ENCODE measurements at regions not wholly inside any gene's neighbourhood (a gene's known extent, or its start where the extent isn't known, plus 50 kb on each side); places are given as distances from the start of the nearest gene placed in this dataset.
"Not testable (repeated sequence)": the region's sequence is repeated elsewhere in the genome, so short reads cannot be mapped to it uniquely, and the experiment has no call there.

DNA sequence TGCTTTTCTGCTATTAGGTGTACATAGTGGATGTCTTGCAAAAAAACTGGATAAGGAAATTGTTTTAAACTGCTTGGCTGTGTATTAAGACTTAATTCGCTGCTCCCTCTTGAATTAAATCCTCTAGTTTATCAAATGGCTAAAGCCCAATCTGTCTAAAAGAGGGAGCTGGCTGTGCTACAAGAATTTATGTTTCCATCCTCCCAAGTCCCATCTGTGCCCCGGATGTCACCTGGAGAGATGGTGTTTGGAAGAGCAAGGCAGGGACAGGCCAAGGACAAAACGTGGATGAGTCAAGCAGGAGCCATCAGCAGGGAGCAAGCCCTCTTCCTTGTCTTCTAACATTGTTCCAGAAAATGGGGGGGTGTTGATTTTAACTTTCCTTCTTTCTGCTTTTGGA, 171.3 kb upstream of the LCORL start:
- H3K36me3 ChIP-seq (ENCODE audit: control insufficient read depth, low read depth, low read length): no peaks in the 10 kb centered on the region
- no peak overlapping the region for H3K27ac ChIP-seq (ENCODE audit: low read length)
- H3K4me3 ChIP-seq (ENCODE audit: low read length): no peak overlapping the region
- H3K27me3 ChIP-seq (ENCODE audit: control insufficient read depth, insufficient read depth, low read length): no peaks in the 10 kb centered on the region
- H3K4me1 ChIP-seq (ENCODE audit: control insufficient read depth, low read depth, low read length): no peaks in the 10 kb centered on the region
- H3K9me3 ChIP-seq (ENCODE audit: control insufficient read depth, low read depth, low read length): no peaks in the 10 kb centered on the region
- no peak overlapping the region for H3K9ac ChIP-seq (ENCODE audit: low read length)

DNA sequence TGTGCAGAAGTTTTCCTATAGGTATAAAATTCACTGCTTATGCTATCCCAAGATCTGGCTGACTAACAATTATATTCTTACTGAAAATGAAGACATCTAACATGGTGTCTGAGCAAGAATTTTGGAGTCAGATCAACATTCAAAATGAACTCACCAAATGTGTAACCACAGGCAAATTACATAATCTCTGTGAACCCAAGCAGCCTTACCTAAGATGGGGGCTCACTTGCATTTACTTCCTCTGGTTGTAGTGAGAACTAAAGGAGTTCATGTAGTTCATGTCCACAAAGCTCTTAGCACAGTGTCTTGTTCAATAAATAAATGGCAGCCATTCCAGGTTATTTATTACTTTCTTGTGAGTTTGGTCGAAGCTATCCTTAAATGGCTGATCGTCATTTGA, 163.9 kb upstream of the LCORL start:
- Histone ChIP-seq H3K4me3 (ENCODE audit: low read length) (no peak overlapping the region), H3K27me3 (ENCODE audit: control insufficient read depth, insufficient read depth, low read length) (no peaks in the 10 kb centered on the region), H3K9me3 (ENCODE audit: control insufficient read depth, low read depth, low read length) (no peaks in the 10 kb centered on the region)

DNA sequence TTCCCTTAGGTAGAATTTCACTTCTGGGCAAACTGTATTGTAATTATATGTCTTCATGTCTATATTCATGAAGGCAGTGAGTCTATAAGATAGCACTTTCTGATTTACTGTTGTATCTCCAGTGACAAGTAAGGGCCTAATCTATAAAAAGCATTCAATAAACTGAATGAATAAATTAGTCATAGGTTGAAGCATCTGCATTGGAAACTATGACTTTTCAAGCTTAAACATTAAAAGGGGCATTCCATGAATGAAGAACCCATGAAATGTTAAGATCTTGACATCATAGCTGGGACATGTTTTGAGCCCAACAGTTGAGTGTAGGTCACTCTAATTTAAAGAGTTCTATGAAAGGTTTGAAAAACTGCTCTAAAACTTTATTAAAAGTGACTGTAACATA, 159.3 kb upstream of the LCORL start:
- H3K9me3 ChIP-seq (ENCODE audit: control insufficient read depth, low read depth, low read length): no peaks in the 10 kb centered on the region
- no peak overlapping the region for H3K27ac ChIP-seq (ENCODE audit: low read length)
- no peaks in the 10 kb centered on the region for H3K4me1 ChIP-seq (ENCODE audit: control insufficient read depth, low read depth, low read length)
- H3K9ac ChIP-seq (ENCODE audit: low read length): no peak overlapping the region
- H3K4me3 ChIP-seq (ENCODE audit: low read length): no peak overlapping the region
- H3K36me3 ChIP-seq (ENCODE audit: control insufficient read depth, low read depth, low read length): no peaks in the 10 kb centered on the region
- no peaks in the 10 kb centered on the region for H3K27me3 ChIP-seq (ENCODE audit: control insufficient read depth, insufficient read depth, low read length)

More for the DNA sequence above, 163.9 kb upstream of the LCORL start:
- H3K4me1 ChIP-seq (ENCODE audit: control insufficient read depth, low read depth, low read length): no peaks in the 10 kb centered on the region
- H3K27ac ChIP-seq (ENCODE audit: low read length): no peak overlapping the region
- H3K36me3 ChIP-seq (ENCODE audit: control insufficient read depth, low read depth, low read length): no peaks in the 10 kb centered on the region
- no peak overlapping the region for H3K9ac ChIP-seq (ENCODE audit: low read length)

DNA sequence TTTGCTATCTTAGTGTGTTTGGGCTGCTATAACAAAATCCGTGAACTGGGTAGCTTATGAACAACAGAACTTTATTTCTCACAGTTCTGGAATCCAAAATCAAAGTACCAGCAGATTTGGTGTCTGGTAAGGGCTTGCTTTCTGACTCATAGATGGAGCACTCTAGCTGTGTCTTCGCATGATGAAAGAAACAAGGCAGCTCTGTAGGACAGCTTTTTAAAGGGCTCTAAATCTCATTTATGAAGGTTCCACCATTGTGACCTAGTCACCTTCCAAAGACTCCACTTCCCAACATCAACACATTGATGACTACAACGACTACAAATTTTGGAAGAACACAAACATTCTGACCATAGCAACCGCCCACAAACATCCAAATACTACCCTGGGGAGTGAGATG, 158.6 kb upstream of the LCORL start:
- Histone ChIP-seq H3K9ac (ENCODE audit: low read length) (no peak overlapping the region), H3K27me3 (ENCODE audit: control insufficient read depth, insufficient read depth, low read length) (no peaks in the 10 kb centered on the region), H3K4me3 (ENCODE audit: low read length) (no peak overlapping the region), H3K9me3 (ENCODE audit: control insufficient read depth, low read depth, low read length) (no peaks in the 10 kb centered on the region), H3K4me1 (ENCODE audit: control insufficient read depth, low read depth, low read length) (no peaks in the 10 kb centered on the region), H3K36me3 (ENCODE audit: control insufficient read depth, low read depth, low read length) (no peaks in the 10 kb centered on the region), H3K27ac (ENCODE audit: low read length) (no peak overlapping the region)

DNA sequence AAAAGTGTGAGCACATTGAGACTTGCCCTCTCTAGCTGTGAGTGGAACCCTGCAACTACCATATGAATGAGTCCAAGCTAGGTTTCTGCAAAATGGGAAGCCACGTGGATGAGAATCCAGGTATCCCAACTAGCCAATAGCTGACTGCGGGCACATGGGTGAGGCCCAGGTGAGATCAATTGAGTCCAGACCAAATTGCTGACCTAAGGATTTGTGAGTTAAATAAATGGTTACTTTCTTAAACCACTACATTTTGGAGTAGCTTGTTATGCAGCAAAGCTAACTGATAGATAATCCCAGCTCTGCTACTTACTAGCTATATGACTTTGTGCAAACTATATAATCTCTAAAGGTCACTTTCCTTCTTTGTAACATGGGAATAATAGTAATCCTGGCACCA, 150.3 kb upstream of the LCORL start:
- no peaks in the 10 kb centered on the region for H3K9me3 ChIP-seq (ENCODE audit: control insufficient read depth, low read depth, low read length)
- H3K27ac ChIP-seq (ENCODE audit: low read length): no peak overlapping the region
- no peak overlapping the region for H3K9ac ChIP-seq (ENCODE audit: low read length)
- no peaks in the 10 kb centered on the region for H3K4me1 ChIP-seq (ENCODE audit: control insufficient read depth, low read depth, low read length)
- H3K4me3 ChIP-seq (ENCODE audit: low read length): no peak overlapping the region
- H3K36me3 ChIP-seq (ENCODE audit: control insufficient read depth, low read depth, low read length): no peaks in the 10 kb centered on the region
- H3K27me3 ChIP-seq (ENCODE audit: control insufficient read depth, insufficient read depth, low read length): no peaks in the 10 kb centered on the region

DNA sequence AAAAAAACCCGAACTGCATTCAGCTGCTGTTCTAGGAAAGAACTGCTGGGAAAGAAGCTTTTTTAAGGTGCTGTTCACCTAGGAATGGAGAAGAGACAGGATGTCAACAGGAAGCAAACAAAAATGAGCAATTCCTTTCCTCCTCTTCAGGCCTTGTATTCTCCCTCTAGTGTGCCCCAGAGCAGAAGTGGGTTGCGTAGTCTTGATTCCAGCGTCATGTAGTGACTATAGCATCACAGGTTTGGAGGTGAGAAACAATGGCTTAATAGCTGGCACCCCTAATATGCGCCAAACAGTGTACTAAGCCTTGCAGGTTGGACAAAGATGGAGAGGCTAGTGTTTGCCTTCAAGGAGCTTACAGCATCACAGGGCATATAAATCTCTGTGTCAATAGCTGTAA, 146.3 kb upstream of the LCORL start:
- Histone ChIP-seq H3K4me3 (ENCODE audit: low read length) (no peak overlapping the region), H3K27ac (ENCODE audit: low read length) (no peak overlapping the region), H3K9me3 (ENCODE audit: control insufficient read depth, low read depth, low read length) (no peaks in the 10 kb centered on the region), H3K27me3 (ENCODE audit: control insufficient read depth, insufficient read depth, low read length) (no peaks in the 10 kb centered on the region), H3K4me1 (ENCODE audit: control insufficient read depth, low read depth, low read length) (no peaks in the 10 kb centered on the region), H3K36me3 (ENCODE audit: control insufficient read depth, low read depth, low read length) (no peaks in the 10 kb centered on the region), H3K9ac (ENCODE audit: low read length) (no peak overlapping the region)

DNA sequence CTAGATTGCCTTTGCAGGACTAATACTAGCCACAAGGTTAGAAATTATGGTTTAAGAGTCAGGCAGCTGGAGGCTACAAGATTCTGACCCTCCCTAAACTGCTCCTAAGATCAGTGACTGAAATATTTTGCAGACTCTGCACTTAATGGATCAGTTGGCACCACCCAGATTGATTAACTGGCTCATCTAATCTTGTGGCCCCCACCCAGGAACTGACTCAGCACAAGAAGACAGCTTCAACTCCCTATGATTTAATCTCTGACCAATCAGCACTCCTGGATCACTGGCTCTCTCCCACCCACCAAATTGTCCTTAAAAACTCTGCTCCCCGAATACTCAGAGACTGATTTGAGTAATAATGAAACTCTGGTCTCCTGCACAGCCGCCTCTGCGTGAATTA, 145.4 kb upstream of the LCORL start:
- Histone ChIP-seq H3K4me1 (ENCODE audit: control insufficient read depth, low read depth, low read length) (no peaks in the 10 kb centered on the region), H3K4me3 (ENCODE audit: low read length) (no peak overlapping the region), H3K9ac (ENCODE audit: low read length) (no peak overlapping the region)

DNA sequence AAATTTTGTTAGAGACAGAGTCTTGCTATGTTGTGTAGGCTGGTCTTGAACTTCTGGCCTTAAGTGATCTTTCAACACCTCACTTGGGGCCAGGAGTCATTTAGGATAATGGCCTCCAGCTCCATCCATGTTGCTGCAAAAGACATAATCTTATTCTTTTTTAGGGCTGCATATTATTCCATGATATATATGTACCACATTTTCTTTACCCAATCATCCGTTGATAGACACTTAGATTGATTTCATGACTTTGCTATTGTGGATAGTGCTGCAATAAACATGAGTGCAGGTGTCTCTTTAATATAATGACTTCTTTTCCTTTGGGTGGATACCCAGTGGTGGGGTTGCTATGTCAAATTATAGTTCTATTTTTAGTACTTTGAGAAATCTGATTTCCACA, 140.9 kb upstream of the LCORL start:
- Histone ChIP-seq H3K27me3 (ENCODE audit: control insufficient read depth, insufficient read depth, low read length) (no peaks in the 10 kb centered on the region), H3K36me3 (ENCODE audit: control insufficient read depth, low read depth, low read length) (no peaks in the 10 kb centered on the region), H3K27ac (ENCODE audit: low read length) (no peak overlapping the region), H3K9ac (ENCODE audit: low read length) (no peak overlapping the region), H3K4me1 (ENCODE audit: control insufficient read depth, low read depth, low read length) (no peaks in the 10 kb centered on the region), H3K9me3 (ENCODE audit: control insufficient read depth, low read depth, low read length) (no peaks in the 10 kb centered on the region), H3K4me3 (ENCODE audit: low read length) (no peak overlapping the region)

More for the DNA sequence above, 145.4 kb upstream of the LCORL start:
- H3K27me3 ChIP-seq (ENCODE audit: control insufficient read depth, insufficient read depth, low read length): no peaks in the 10 kb centered on the region
- no peaks in the 10 kb centered on the region for H3K36me3 ChIP-seq (ENCODE audit: control insufficient read depth, low read depth, low read length)
- H3K9me3 ChIP-seq (ENCODE audit: control insufficient read depth, low read depth, low read length): no peaks in the 10 kb centered on the region
- no peak overlapping the region for H3K27ac ChIP-seq (ENCODE audit: low read length)

DNA sequence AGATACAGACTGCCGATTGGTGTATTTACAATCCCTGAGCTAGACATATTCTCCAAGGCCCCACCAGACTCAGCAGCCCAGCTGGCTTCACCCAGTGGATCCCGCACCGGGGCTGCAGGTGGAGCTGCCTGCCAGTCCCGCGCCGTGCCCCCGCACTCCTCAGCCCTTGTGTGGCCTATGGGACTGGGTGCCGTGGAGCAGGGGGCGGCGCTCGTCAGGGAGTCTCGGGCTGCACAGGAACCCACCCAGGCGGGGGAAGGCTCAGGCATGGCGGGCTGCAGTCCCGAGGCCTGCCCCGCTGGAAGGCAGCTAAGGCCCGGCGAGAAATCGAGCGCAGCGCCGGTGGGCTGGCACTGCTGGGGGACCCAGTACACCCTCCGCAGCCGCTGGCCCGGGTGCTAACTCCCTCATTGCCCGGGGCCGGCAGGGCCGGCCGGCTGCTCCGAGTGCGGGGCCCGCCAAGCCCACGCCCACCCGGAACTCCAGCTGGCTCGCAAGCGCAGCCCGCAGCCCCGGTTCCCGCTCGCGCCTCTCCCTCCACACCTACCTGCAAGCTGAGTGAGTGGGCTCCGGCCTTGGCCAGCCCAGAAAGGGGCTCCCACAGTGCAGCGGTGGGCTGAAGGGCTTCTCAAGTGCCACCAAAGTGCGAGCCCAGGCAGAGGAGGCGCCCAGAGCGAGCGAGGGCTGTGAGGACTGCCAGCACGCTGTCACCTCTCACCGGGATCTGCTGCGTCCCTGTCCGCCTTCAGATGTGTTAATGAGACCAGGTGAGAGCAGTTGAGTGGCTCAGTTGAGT, 137.8 kb upstream of the LCORL start:
- not testable (repeated sequence) for H3K36me3 ChIP-seq (ENCODE audit: control insufficient read depth, low read depth, low read length); H3K9me3 ChIP-seq (ENCODE audit: control insufficient read depth, low read depth, low read length); H3K27me3 ChIP-seq (ENCODE audit: control insufficient read depth, insufficient read depth, low read length); H3K4me3 ChIP-seq (ENCODE audit: low read length); H3K9ac ChIP-seq (ENCODE audit: low read length); H3K4me1 ChIP-seq (ENCODE audit: control insufficient read depth, low read depth, low read length); H3K27ac ChIP-seq (ENCODE audit: low read length)

DNA sequence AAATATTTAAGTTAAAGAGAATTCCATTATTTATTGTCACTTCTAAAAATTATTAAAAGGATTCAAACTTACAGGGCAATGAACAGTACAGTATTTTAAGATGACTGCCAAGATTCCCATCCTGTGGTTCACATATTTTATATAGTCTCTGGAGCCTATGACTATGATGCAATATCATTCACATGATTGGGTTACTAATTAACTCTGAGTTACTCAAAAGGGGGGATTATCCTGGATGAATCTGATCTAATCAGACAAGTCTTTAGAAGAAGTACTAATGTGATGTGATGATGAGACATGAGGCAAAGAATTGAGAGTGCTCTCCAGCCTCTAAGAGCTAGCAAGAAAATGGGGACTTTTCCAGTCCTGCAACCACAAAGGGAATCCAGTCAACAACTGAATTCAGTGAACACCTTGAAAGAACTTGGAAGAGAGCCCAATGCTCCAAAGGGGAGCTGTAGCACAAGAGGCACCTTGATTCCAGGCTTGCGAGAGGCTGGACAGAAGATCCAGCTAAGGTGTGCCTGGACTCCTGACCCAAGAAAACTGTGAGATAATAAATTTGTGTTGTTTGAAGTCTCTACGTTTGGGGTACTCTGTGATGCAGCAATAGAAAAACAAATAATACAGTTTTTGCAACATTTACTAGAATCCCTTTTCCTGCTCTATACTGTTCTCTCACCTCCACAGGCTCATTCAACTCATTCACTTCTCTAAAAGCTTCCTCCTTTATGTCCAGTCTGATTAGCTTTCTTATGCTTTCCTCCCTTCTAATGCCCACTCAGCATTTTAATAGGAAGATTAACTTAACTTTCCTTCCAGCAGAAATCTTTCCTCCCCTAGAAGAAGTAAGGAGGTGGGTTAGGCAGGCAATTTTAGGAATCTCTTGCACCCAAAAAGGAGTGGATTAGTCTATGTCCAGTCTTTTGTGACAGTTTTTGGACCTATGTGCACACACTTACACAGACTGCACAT, 133.8 kb upstream of the LCORL start:
- H3K9me3 ChIP-seq (ENCODE audit: control insufficient read depth, low read depth, low read length): no peaks in the 10 kb centered on the region
- no peaks in the 10 kb centered on the region for H3K27me3 ChIP-seq (ENCODE audit: control insufficient read depth, insufficient read depth, low read length)
- no peaks in the 10 kb centered on the region for H3K4me1 ChIP-seq (ENCODE audit: control insufficient read depth, low read depth, low read length)
- no peak overlapping the region for H3K9ac ChIP-seq (ENCODE audit: low read length)
- no peaks in the 10 kb centered on the region for H3K36me3 ChIP-seq (ENCODE audit: control insufficient read depth, low read depth, low read length)
- H3K27ac ChIP-seq (ENCODE audit: low read length): no peak overlapping the region
- H3K4me3 ChIP-seq (ENCODE audit: low read length): no peak overlapping the region

DNA sequence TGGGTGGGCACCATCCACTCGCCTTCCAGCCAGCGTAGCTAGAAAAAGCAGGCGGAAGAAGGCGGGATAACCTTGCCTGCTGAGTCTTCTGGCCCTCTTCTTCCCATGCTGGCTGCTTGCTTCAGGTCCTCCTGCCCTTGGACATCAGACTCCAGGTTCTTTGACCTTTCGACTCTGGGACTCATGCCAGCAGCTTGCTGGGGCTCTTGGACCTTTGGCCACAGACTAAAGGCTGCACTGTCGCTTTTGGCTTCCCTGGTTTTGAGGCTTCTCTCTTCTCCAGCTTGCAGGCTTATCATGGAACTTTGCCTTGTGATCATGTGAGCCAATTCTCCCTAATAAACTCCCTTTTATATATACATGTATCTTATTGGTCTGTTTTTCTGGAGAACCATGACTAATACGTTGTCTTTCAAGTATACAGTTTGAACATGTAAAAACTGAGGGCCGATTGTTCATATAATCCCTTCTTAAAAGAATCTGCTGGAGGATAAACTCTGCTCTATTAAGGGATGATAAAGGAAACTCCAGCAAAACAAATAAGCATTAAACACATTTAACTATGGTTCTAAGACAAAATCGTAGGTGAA, 116.6 kb upstream of the LCORL start:
- Histone ChIP-seq H3K36me3 (ENCODE audit: control insufficient read depth, low read depth, low read length) (no peaks in the 10 kb centered on the region), H3K4me1 (ENCODE audit: control insufficient read depth, low read depth, low read length) (no peaks in the 10 kb centered on the region), H3K27me3 (ENCODE audit: control insufficient read depth, insufficient read depth, low read length) (no peaks in the 10 kb centered on the region), H3K9me3 (ENCODE audit: control insufficient read depth, low read depth, low read length) (no peaks in the 10 kb centered on the region), H3K27ac (ENCODE audit: low read length) (no peak overlapping the region), H3K4me3 (ENCODE audit: low read length) (no peak overlapping the region), H3K9ac (ENCODE audit: low read length) (no peak overlapping the region)

Data from iPS-18a (cell line).